K562 (cell line): ENCODE measurements at regions not wholly inside any gene's neighbourhood (a gene's known extent, or its start where the extent isn't known, plus 50 kb on each side); places are given as distances from the start of the nearest gene placed in this dataset.

Experiments
- ATAC-seq: fragments of 200-7000 bp; cut with Tn5 transposase; 3 replicates; pipeline ENCODE4 v1.9.1; 2020; ENCODE audit warnings: moderate library complexity
- BruUV-seq: library from RNA; stranded (reverse); fragments of 400-500 nt; replicated peaks from 2 replicates; lab custom pipeline; 2021; lab: Mats Ljungman, UMichigan
- CTCF ChIA-PET: fragments of 300-600 bp; formaldehyde crosslinking; extraction: SDS; loops from one replicate; lab custom pipeline; 2021; ENCODE audit warnings: low intra/inter-chr PET ratio; lab: Yijun Ruan, JAX
- POLR2A ChIA-PET: fragments of 300-600, 350-650 bp; sonication (Branson Sonifier 250); formaldehyde crosslinking; extraction: SDS; loops from one replicate; lab custom pipeline; 2021; ENCODE audit warnings: antibody characterized with exemption, inconsistent platforms; lab: Yijun Ruan, JAX
- DNase-seq, 4 experiments: peaks; one replicate each; pipeline versions ENCODE4 v3.0.0 to v3.0.0-alpha.2; 2011 to 2018; ENCODE audit warnings: low spot score in 3 of 4, mixed read lengths in 3 of 4; ENCODE audit errors: extremely low read depth in 1 of 4
- FAIRE-seq: peaks from 2 replicates; lab custom pipeline; 2011; peaks lifted over from hg19 to GRCh38; lab: Jason Lieb, UNC
- H2AFZ ChIP-seq: 2 replicates; pipeline ENCODE4 v1.6.0; 2011; ENCODE audit warnings: low read depth, low read length, control low read depth, inconsistent platforms
- H3K27ac ChIP-seq: fragments of 200-600 bp; 3 replicates; pipeline ENCODE4 v1.8.0; 2011; ENCODE audit warnings: low read depth, mild to moderate bottlenecking, control low read depth, inconsistent platforms, low read length, moderate library complexity, mixed read lengths; ENCODE audit errors: extremely low read depth
- H3K27me3 ChIP-seq, 2 experiments: fragments of 300-600 bp in 1 of 2; 2 replicates in 1 of 2; 3 replicates in 1 of 2; pipeline versions ENCODE4 v1.6.0 to v1.8.0; 2011; ENCODE audit warnings: inconsistent platforms in 2 of 2, low read length in 2 of 2, mild to moderate bottlenecking in 1 of 2, mixed read lengths in 1 of 2, moderate library complexity in 1 of 2; ENCODE audit not compliant: control insufficient read depth in 2 of 2, insufficient read depth in 2 of 2
- H3K36me3 ChIP-seq: fragments of 300-600 bp; 3 replicates; pipeline ENCODE4 v1.8.0; 2011; ENCODE audit warnings: mild to moderate bottlenecking, low read length, inconsistent platforms; ENCODE audit not compliant: control insufficient read depth, insufficient read depth
- H3K4me1 ChIP-seq, 2 experiments: fragments of 200-600 bp in 1 of 2; replicated peaks in 1 of 2; 2 replicates in 1 of 2; 3 replicates in 1 of 2; pipeline versions ENCODE4 v1.5.1 to v1.8.0; 2011; ENCODE audit warnings: inconsistent platforms in 2 of 2, low read length in 2 of 2, mild to moderate bottlenecking in 1 of 2, mixed read lengths in 1 of 2, moderate library complexity in 1 of 2; ENCODE audit not compliant: control insufficient read depth in 2 of 2, insufficient read depth in 2 of 2
- H3K4me2 ChIP-seq: 2 replicates; pipeline ENCODE4 v1.6.1; 2011; ENCODE audit warnings: low read length, control low read depth, inconsistent platforms, mixed read lengths; ENCODE audit not compliant: insufficient read depth
- H3K4me3 ChIP-seq: fragments of 200-600 bp; sonication (generic), shearing (Covaris generic); 2 replicates; pipeline ENCODE4 v1.5.1; 2016; ENCODE audit warnings: control low read depth, inconsistent platforms
- H3K79me2 ChIP-seq: fragments of 200-600 bp; 3 replicates; pipeline ENCODE4 v1.8.0; 2011; ENCODE audit warnings: low read length, inconsistent platforms; ENCODE audit not compliant: control insufficient read depth, insufficient read depth
- H3K9ac ChIP-seq, 2 experiments: 2 replicates each; pipeline versions ENCODE4 v1.6.0 to v1.6.1; 2011; ENCODE audit warnings: low read depth in 2 of 2, low read length in 2 of 2, control low read depth in 1 of 2, inconsistent platforms in 1 of 2, mild to moderate bottlenecking in 1 of 2, mixed read lengths in 1 of 2; ENCODE audit not compliant: insufficient read depth in 1 of 2
- H3K9me1 ChIP-seq: one replicate; pipeline ENCODE4 v1.6.0; 2011; ENCODE audit warnings: inconsistent platforms, mild to moderate bottlenecking, low read length, moderate library complexity; ENCODE audit not compliant: control insufficient read depth, insufficient read depth
- H3K9me3 ChIP-seq: replicated peaks from 2 replicates; pipeline ENCODE4 v1.5.1; 2011; ENCODE audit warnings: low read depth, low read length, inconsistent platforms; ENCODE audit not compliant: control insufficient read depth, insufficient read depth
- H4K20me1 ChIP-seq: replicated peaks from 2 replicates; pipeline ENCODE4 v1.6.1; 2011; ENCODE audit warnings: low read length, inconsistent platforms, mixed read lengths; ENCODE audit not compliant: control insufficient read depth, insufficient read depth
- ATF7 ChIP-seq: fragments of 450-650 bp; IDR thresholded peaks from 2 replicates; pipeline ENCODE4 v1.7.1; 2014; ENCODE audit warnings: mild to moderate bottlenecking, moderate library complexity
- CHD4 ChIP-seq: fragments of 200-600 bp; sonication (generic); IDR thresholded peaks from 3 replicates; pipeline ENCODE4 v1.6.1; 2012; ENCODE audit warnings: low read depth, mild to moderate bottlenecking, mixed read lengths, low read length, inconsistent platforms; ENCODE audit not compliant: insufficient read depth, insufficient replicate concordance, poor library complexity, severe bottlenecking
- ELF4 ChIP-seq: fragments of 450-650 bp; formaldehyde crosslinking; IDR thresholded peaks from 2 replicates; pipeline ENCODE4 v1.4.0; 2022; ENCODE audit warnings: missing genetic modification characterization
- FOXJ2 ChIP-seq: fragments of 200-800 bp; sonication (Bioruptor generic); IDR thresholded peaks from 2 replicates; pipeline ENCODE4 v1.6.1; 2016; ENCODE audit warnings: missing genetic modification characterization, missing compliant biosample characterization
- KDM2B ChIP-seq: fragments of 250-450 bp; sonication (Bioruptor Pico); IDR thresholded peaks from 2 replicates; pipeline ENCODE4 v1.8.0; 2021; ENCODE audit warnings: mild to moderate bottlenecking, moderate library complexity
- MNT ChIP-seq, 2 experiments: fragments of 450-650 bp; conservative IDR thresholded peaks; 2 replicates each; pipeline ENCODE4 v1.6.1; 2017; ENCODE audit warnings: mild to moderate bottlenecking in 2 of 2, moderate library complexity in 2 of 2
- PRPF4 ChIP-seq: fragments of 200-400 bp; formaldehyde crosslinking; IDR thresholded peaks from one replicate; pipeline ENCODE4 v1.6.1; 2017; ENCODE audit warnings: low read length, low read depth, mild to moderate bottlenecking; ENCODE audit not compliant: insufficient read depth, poor library complexity, severe bottlenecking
- RUNX1 ChIP-seq: sonication (generic); IDR thresholded peaks from 2 replicates; pipeline ENCODE4 v1.6.1; 2016; ENCODE audit warnings: antibody characterized with exemption, low read depth
- SMARCA4 ChIP-seq: fragments of 450-650 bp; IDR thresholded peaks from 2 replicates; pipeline ENCODE4 v1.6.1; 2016
- SMC3 ChIP-seq: conservative IDR thresholded peaks from 2 replicates; pipeline ENCODE4 v1.6.1; 2011; ENCODE audit warnings: low read depth, low read length, improper control_type of control experiment; ENCODE audit not compliant: insufficient read depth
- ZBED1 ChIP-seq: IDR thresholded peaks from 2 replicates; pipeline ENCODE4 v1.6.1; 2014
- ZNF444 ChIP-seq: fragments of 250-450 bp; sonication (Bioruptor Pico); IDR thresholded peaks from 2 replicates; pipeline ENCODE4 v1.4.0; 2020; ENCODE audit warnings: mild to moderate bottlenecking, moderate library complexity
- ZNF644 ChIP-seq: fragments of 200-800 bp; sonication (Bioruptor generic); IDR thresholded peaks from 2 replicates; pipeline ENCODE4 v1.6.1; 2016; ENCODE audit warnings: low read depth, missing genetic modification characterization, missing compliant biosample characterization
- WGBS: fragments of 100-300 bp; shearing (Covaris generic); methylation state at CpG from one replicate; pipeline ENCODE4 v1.1.6; 2016; ENCODE audit warnings: low coverage, mixed read lengths; ENCODE audit not compliant: insufficient coverage; ENCODE audit errors: missing lambda C conversion rate; 5-methylcytosine and 5-hydroxymethylcytosine counted together
- in situ Hi-C: fragments of 300-500 bp; cut with MboI; formaldehyde crosslinking; loops from 4 replicates; pipeline ENCODE4 v1.15.0; 2018; ENCODE audit warnings: inconsistent platforms, mixed read lengths
- intact Hi-C: fragments of 100-400 bp; cut with micrococcal nuclease; formaldehyde crosslinking; loops from 2 replicates; pipeline ENCODE4 v1.14.2; 2022
- TF ChIP-seq, protein P1 (sequence below), 2 experiments: fragments of 450-650 bp in 1 of 2; sonication (generic) in 1 of 2; formaldehyde crosslinking in 1 of 2; IDR thresholded peaks in 1 of 2; conservative IDR thresholded peaks in 1 of 2; 2 replicates each; pipeline versions ENCODE4 v1.6.1 to v1.8.1; 2016 to 2023; ENCODE audit warnings: mild to moderate bottlenecking in 2 of 2, moderate library complexity in 2 of 2, inconsistent platforms in 1 of 2, missing genetic modification reagents in 1 of 2

GRCh38 chr11:37199082-37199481 is 601.0 kb upstream of the RAG2 start (continued):
- TF ChIP-seq FOXJ2 (tag) (no peak), SMC3 (no peak), ZNF644 (tag) (no peak), PRPF4 (no peak), KDM2B (CRISPR knock-in tag) (no peak), CHD4 (no peak), ZBED1 (no peak), ZNF444 (no peak), ELF4 (CRISPR knock-in tag) (no peak), MNT (conservative IDR thresholded peaks at IDR 0.05) (no peak), RUNX1 (no peak), SMARCA4 (no peak)
- TF ChIP-seq, all 486 proteins: peak for 0

DNA sequence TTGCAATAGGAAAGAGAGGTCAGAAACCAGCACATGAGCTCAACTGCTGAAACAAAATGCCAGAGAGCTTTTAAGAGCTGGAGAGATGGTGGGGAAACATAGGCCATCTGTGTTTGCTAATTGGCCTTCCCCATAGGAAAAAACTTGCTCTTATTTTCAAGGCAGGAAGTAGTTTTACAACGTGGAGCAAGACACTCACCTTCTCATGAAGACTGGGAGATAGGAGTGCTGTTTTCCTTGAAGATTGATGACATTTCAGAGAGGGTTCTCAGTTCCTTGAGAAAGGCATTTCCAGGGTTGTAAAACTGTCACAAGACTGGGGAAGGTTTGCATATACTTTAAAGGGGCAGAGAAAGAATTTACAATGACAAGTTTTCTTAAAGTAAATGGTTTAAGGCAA is 586.3 kb upstream of the RAG2 start:
- 0% methylated on average over 1 of the region's 1 CpG for WGBS
- POLR2A ChIA-PET: no interaction called here
- no peaks in the 10 kb centered on the region for H4K20me1 ChIP-seq
- no peaks in the 10 kb centered on the region for H3K79me2 ChIP-seq
- FAIRE-seq (no peak), DNase-seq (no peak), ATAC-seq (no peak)
- intact Hi-C loops: no loop called here
- H3K27ac ChIP-seq: no peak overlapping the region
- no peaks in the 10 kb centered on the region for H3K4me1 ChIP-seq
- H3K27me3 ChIP-seq: no peaks in the 10 kb centered on the region
- no peak overlapping the region for H3K4me3 ChIP-seq
- H3K4me2 ChIP-seq: no peak overlapping the region
- H3K9me1 ChIP-seq: no peaks in the 10 kb centered on the region
- H3K9ac ChIP-seq: no peak overlapping the region
- BruUV-seq: no TSS peak
- in situ Hi-C loops: no loop called here
- H3K9me3 ChIP-seq: no peaks in the 10 kb centered on the region
- CTCF ChIA-PET: no interaction called here
- H3K36me3 ChIP-seq: no peaks in the 10 kb centered on the region
- H2AFZ ChIP-seq: no peak overlapping the region
- TF ChIP-seq ATF7: no peak
- TF ChIP-seq, protein P1, sequence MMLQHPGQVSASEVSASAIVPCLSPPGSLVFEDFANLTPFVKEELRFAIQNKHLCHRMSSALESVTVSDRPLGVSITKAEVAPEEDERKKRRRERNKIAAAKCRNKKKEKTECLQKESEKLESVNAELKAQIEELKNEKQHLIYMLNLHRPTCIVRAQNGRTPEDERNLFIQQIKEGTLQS (IDR thresholded peaks at IDR 0.05): no peak
- TF ChIP-seq, protein P1 (CRISPR knock-in tag; conservative IDR thresholded peaks at IDR 0.05): no peak
